ENCODE measurements at regions not wholly inside any gene's neighbourhood (a gene's known extent, or its start where the extent isn't known, plus 50 kb on each side); places are given as distances from the start of the nearest gene placed in this dataset.

- TF ChIP-seq, protein P1, sequence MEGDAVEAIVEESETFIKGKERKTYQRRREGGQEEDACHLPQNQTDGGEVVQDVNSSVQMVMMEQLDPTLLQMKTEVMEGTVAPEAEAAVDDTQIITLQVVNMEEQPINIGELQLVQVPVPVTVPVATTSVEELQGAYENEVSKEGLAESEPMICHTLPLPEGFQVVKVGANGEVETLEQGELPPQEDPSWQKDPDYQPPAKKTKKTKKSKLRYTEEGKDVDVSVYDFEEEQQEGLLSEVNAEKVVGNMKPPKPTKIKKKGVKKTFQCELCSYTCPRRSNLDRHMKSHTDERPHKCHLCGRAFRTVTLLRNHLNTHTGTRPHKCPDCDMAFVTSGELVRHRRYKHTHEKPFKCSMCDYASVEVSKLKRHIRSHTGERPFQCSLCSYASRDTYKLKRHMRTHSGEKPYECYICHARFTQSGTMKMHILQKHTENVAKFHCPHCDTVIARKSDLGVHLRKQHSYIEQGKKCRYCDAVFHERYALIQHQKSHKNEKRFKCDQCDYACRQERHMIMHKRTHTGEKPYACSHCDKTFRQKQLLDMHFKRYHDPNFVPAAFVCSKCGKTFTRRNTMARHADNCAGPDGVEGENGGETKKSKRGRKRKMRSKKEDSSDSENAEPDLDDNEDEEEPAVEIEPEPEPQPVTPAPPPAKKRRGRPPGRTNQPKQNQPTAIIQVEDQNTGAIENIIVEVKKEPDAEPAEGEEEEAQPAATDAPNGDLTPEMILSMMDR (IDR thresholded peaks at IDR 0.05; ENCODE audit: insufficient read depth, low read depth, low read length), result no peak
- TF ChIP-seq EZH2 (IDR thresholded peaks at IDR 0.05; ENCODE audit: insufficient read depth, low read length), result no peak
Measured at GRCh38 chr3:72180405-72180804, 395.5 kb upstream of the PROK2 start.

All from astrocyte (in vitro differentiated cells and primary cell).